K562 (cell line): ENCODE measurements at regions not wholly inside any gene's neighbourhood (a gene's known extent, or its start where the extent isn't known, plus 50 kb on each side); places are given as distances from the start of the nearest gene placed in this dataset.

Experiments
- ATAC-seq: fragments of 200-7000 bp; cut with Tn5 transposase; 3 replicates; pipeline ENCODE4 v1.9.1; 2020; ENCODE audit warnings: moderate library complexity
- BruUV-seq: library from RNA; stranded (reverse); fragments of 400-500 nt; replicated peaks from 2 replicates; lab custom pipeline; 2021; lab: Mats Ljungman, UMichigan
- CTCF ChIA-PET: fragments of 300-600 bp; formaldehyde crosslinking; extraction: SDS; loops from one replicate; lab custom pipeline; 2021; ENCODE audit warnings: low intra/inter-chr PET ratio; lab: Yijun Ruan, JAX
- POLR2A ChIA-PET: fragments of 300-600, 350-650 bp; sonication (Branson Sonifier 250); formaldehyde crosslinking; extraction: SDS; loops from one replicate; lab custom pipeline; 2021; ENCODE audit warnings: antibody characterized with exemption, inconsistent platforms; lab: Yijun Ruan, JAX
- DNase-seq, 4 experiments: peaks; one replicate each; pipeline versions ENCODE4 v3.0.0 to v3.0.0-alpha.2; 2011 to 2018; ENCODE audit warnings: low spot score in 3 of 4, mixed read lengths in 3 of 4; ENCODE audit errors: extremely low read depth in 1 of 4
- FAIRE-seq: peaks from 2 replicates; lab custom pipeline; 2011; peaks lifted over from hg19 to GRCh38; lab: Jason Lieb, UNC
- H2AFZ ChIP-seq: 2 replicates; pipeline ENCODE4 v1.6.0; 2011; ENCODE audit warnings: low read depth, low read length, control low read depth, inconsistent platforms
- H3K27ac ChIP-seq: fragments of 200-600 bp; 3 replicates; pipeline ENCODE4 v1.8.0; 2011; ENCODE audit warnings: low read depth, mild to moderate bottlenecking, control low read depth, inconsistent platforms, low read length, moderate library complexity, mixed read lengths; ENCODE audit errors: extremely low read depth
- H3K27me3 ChIP-seq, 2 experiments: fragments of 300-600 bp in 1 of 2; 2 replicates in 1 of 2; 3 replicates in 1 of 2; pipeline versions ENCODE4 v1.6.0 to v1.8.0; 2011; ENCODE audit warnings: inconsistent platforms in 2 of 2, low read length in 2 of 2, mild to moderate bottlenecking in 1 of 2, mixed read lengths in 1 of 2, moderate library complexity in 1 of 2; ENCODE audit not compliant: control insufficient read depth in 2 of 2, insufficient read depth in 2 of 2
- H3K36me3 ChIP-seq: fragments of 300-600 bp; 3 replicates; pipeline ENCODE4 v1.8.0; 2011; ENCODE audit warnings: mild to moderate bottlenecking, low read length, inconsistent platforms; ENCODE audit not compliant: control insufficient read depth, insufficient read depth
- H3K4me1 ChIP-seq, 2 experiments: fragments of 200-600 bp in 1 of 2; replicated peaks in 1 of 2; 2 replicates in 1 of 2; 3 replicates in 1 of 2; pipeline versions ENCODE4 v1.5.1 to v1.8.0; 2011; ENCODE audit warnings: inconsistent platforms in 2 of 2, low read length in 2 of 2, mild to moderate bottlenecking in 1 of 2, mixed read lengths in 1 of 2, moderate library complexity in 1 of 2; ENCODE audit not compliant: control insufficient read depth in 2 of 2, insufficient read depth in 2 of 2
- H3K4me2 ChIP-seq: 2 replicates; pipeline ENCODE4 v1.6.1; 2011; ENCODE audit warnings: low read length, control low read depth, inconsistent platforms, mixed read lengths; ENCODE audit not compliant: insufficient read depth
- H3K4me3 ChIP-seq: fragments of 200-600 bp; sonication (generic), shearing (Covaris generic); 2 replicates; pipeline ENCODE4 v1.5.1; 2016; ENCODE audit warnings: control low read depth, inconsistent platforms
- H3K79me2 ChIP-seq: fragments of 200-600 bp; 3 replicates; pipeline ENCODE4 v1.8.0; 2011; ENCODE audit warnings: low read length, inconsistent platforms; ENCODE audit not compliant: control insufficient read depth, insufficient read depth
- H3K9ac ChIP-seq, 2 experiments: 2 replicates each; pipeline versions ENCODE4 v1.6.0 to v1.6.1; 2011; ENCODE audit warnings: low read depth in 2 of 2, low read length in 2 of 2, control low read depth in 1 of 2, inconsistent platforms in 1 of 2, mild to moderate bottlenecking in 1 of 2, mixed read lengths in 1 of 2; ENCODE audit not compliant: insufficient read depth in 1 of 2
- H3K9me1 ChIP-seq: one replicate; pipeline ENCODE4 v1.6.0; 2011; ENCODE audit warnings: inconsistent platforms, mild to moderate bottlenecking, low read length, moderate library complexity; ENCODE audit not compliant: control insufficient read depth, insufficient read depth
- H3K9me3 ChIP-seq: replicated peaks from 2 replicates; pipeline ENCODE4 v1.5.1; 2011; ENCODE audit warnings: low read depth, low read length, inconsistent platforms; ENCODE audit not compliant: control insufficient read depth, insufficient read depth
- H4K20me1 ChIP-seq: replicated peaks from 2 replicates; pipeline ENCODE4 v1.6.1; 2011; ENCODE audit warnings: low read length, inconsistent platforms, mixed read lengths; ENCODE audit not compliant: control insufficient read depth, insufficient read depth
- CXXC5 ChIP-seq: fragments of 250-450 bp; sonication (Bioruptor Pico); IDR thresholded peaks from 2 replicates; pipeline ENCODE4 v1.8.0; 2022; ENCODE audit warnings: inconsistent platforms, mild to moderate bottlenecking, moderate library complexity
- PHF8 ChIP-seq: fragments of 200-600 bp; sonication (generic); IDR thresholded peaks from 2 replicates; pipeline ENCODE4 v1.6.1; 2012; ENCODE audit warnings: mixed run types, mild to moderate bottlenecking, inconsistent platforms, low read length, moderate library complexity, borderline replicate concordance
- RBM15 ChIP-seq: fragments of 200-400 bp; formaldehyde crosslinking; IDR thresholded peaks from 2 replicates; pipeline ENCODE4 v1.6.1; 2018; ENCODE audit warnings: mild to moderate bottlenecking, low read length, moderate library complexity; ENCODE audit not compliant: insufficient read depth
- WGBS: fragments of 100-300 bp; shearing (Covaris generic); methylation state at CpG from one replicate; pipeline ENCODE4 v1.1.6; 2016; ENCODE audit warnings: low coverage, mixed read lengths; ENCODE audit not compliant: insufficient coverage; ENCODE audit errors: missing lambda C conversion rate; 5-methylcytosine and 5-hydroxymethylcytosine counted together
- in situ Hi-C: fragments of 300-500 bp; cut with MboI; formaldehyde crosslinking; loops from 4 replicates; pipeline ENCODE4 v1.15.0; 2018; ENCODE audit warnings: inconsistent platforms, mixed read lengths
- intact Hi-C: fragments of 100-400 bp; cut with micrococcal nuclease; formaldehyde crosslinking; loops from 2 replicates; pipeline ENCODE4 v1.14.2; 2022
- TF ChIP-seq, protein P1 (sequence below), 2 experiments: fragments of 450-650 bp in 1 of 2; sonication (generic) in 1 of 2; formaldehyde crosslinking; conservative IDR thresholded peaks; 2 replicates each; pipeline versions ENCODE4 v1.4.0 to v1.8.1; 2020 to 2022; ENCODE audit warnings: mild to moderate bottlenecking in 1 of 2, missing genetic modification reagents in 1 of 2
- TF ChIP-seq, protein P2 (sequence below): fragments of 250-450 bp; sonication (Bioruptor Pico); IDR thresholded peaks from 2 replicates; pipeline ENCODE4 v1.4.0; 2020; ENCODE audit warnings: mild to moderate bottlenecking, moderate library complexity, borderline replicate concordance

- TF ChIP-seq, protein P1, sequence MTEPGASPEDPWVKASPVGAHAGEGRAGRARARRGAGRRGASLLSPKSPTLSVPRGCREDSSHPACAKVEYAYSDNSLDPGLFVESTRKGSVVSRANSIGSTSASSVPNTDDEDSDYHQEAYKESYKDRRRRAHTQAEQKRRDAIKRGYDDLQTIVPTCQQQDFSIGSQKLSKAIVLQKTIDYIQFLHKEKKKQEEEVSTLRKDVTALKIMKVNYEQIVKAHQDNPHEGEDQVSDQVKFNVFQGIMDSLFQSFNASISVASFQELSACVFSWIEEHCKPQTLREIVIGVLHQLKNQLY (CRISPR knock-in tag; conservative IDR thresholded peaks at IDR 0.05): no peak
- no peak for TF ChIP-seq RBM15
Observed at GRCh38 chr2:117553448-117553847, 261.0 kb upstream of the DDX18 start (continued).

DNA sequence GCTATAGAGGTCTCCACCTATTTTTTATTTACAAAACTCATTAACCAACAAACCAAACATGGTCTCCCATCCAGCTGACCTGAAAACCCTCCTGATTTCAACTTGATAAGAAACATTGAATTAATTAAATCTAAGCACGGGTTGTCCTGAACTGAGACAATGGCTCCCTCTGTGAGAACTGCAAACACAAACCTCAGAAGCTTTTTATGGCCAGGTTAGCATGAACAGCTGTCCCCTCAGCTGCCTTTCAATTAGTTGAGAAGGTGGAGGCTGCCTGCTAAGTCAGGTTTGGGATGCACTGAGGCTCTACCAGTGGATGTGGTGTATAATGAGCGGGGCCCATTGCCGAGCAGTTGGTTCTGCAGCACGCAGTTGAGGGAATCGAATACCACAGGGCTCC, 258.5 kb upstream of the DDX18 start:
- no peaks in the 10 kb centered on the region for H3K79me2 ChIP-seq
- intact Hi-C loops: no loop called here
- H3K27ac ChIP-seq: no peak overlapping the region
- no peak overlapping the region for H3K4me3 ChIP-seq
- no peaks in the 10 kb centered on the region for H3K9me3 ChIP-seq
- POLR2A ChIA-PET: no interaction called here
- no peaks in the 10 kb centered on the region for H4K20me1 ChIP-seq
- no peak for ATAC-seq
- FAIRE-seq: no peak
- CTCF ChIA-PET: no interaction called here
- no peak for DNase-seq
- BruUV-seq: no TSS peak
- no peak overlapping the region for H3K9ac ChIP-seq
- TF ChIP-seq, protein P2, sequence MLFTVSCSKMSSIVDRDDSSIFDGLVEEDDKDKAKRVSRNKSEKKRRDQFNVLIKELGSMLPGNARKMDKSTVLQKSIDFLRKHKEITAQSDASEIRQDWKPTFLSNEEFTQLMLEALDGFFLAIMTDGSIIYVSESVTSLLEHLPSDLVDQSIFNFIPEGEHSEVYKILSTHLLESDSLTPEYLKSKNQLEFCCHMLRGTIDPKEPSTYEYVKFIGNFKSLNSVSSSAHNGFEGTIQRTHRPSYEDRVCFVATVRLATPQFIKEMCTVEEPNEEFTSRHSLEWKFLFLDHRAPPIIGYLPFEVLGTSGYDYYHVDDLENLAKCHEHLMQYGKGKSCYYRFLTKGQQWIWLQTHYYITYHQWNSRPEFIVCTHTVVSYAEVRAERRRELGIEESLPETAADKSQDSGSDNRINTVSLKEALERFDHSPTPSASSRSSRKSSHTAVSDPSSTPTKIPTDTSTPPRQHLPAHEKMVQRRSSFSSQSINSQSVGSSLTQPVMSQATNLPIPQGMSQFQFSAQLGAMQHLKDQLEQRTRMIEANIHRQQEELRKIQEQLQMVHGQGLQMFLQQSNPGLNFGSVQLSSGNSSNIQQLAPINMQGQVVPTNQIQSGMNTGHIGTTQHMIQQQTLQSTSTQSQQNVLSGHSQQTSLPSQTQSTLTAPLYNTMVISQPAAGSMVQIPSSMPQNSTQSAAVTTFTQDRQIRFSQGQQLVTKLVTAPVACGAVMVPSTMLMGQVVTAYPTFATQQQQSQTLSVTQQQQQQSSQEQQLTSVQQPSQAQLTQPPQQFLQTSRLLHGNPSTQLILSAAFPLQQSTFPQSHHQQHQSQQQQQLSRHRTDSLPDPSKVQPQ (CRISPR knock-in tag): no peak
- TF ChIP-seq CXXC5 (CRISPR knock-in tag) (no peak), PHF8 (no peak)
- H3K4me2 ChIP-seq: no peak overlapping the region
- no peaks in the 10 kb centered on the region for H3K36me3 ChIP-seq
- no peaks in the 10 kb centered on the region for H3K9me1 ChIP-seq
- H2AFZ ChIP-seq: no peak overlapping the region
- WGBS: 0% methylated on average over 1 of the region's 5 CpGs
- in situ Hi-C loops: no loop called here
- no peaks in the 10 kb centered on the region for H3K4me1 ChIP-seq
- no peaks in the 10 kb centered on the region for H3K27me3 ChIP-seq
